ENCODE measurements at regions not wholly inside any gene's neighbourhood (a gene's known extent, or its start where the extent isn't known, plus 50 kb on each side); places are given as distances from the start of the nearest gene placed in this dataset.
"Not testable (repeated sequence)": the region's sequence is repeated elsewhere in the genome, so short reads cannot be mapped to it uniquely, and the experiment has no call there.

GRCh38 chr13:109403012-109403421 lies 383.4 kb downstream of the IRS2 start:
- DNase-seq (ENCODE audit: low spot score) = no peak
- Histone ChIP-seq H3K4me3 (no peak overlapping the region), H3K36me3 (no peaks in the 10 kb centered on the region), H3K27me3 (no peaks in the 10 kb centered on the region), H3K9me3 (no peaks in the 10 kb centered on the region), H3K4me1 (no peaks in the 10 kb centered on the region), H3K27ac (no peak overlapping the region)
- TF ChIP-seq CTCF (IDR thresholded peaks at IDR 0.05) = no peak

- no peak for DNase-seq (ENCODE audit: low spot score)
- H3K9me3 ChIP-seq = no peaks in the 10 kb centered on the region
- H3K36me3 ChIP-seq = no peaks in the 10 kb centered on the region
- no peak for TF ChIP-seq CTCF (IDR thresholded peaks at IDR 0.05)
- no peak overlapping the region for H3K4me3 ChIP-seq
- H3K4me1 ChIP-seq = no peaks in the 10 kb centered on the region
- H3K27me3 ChIP-seq = no peaks in the 10 kb centered on the region
- no peak overlapping the region for H3K27ac ChIP-seq
Observed at GRCh38 chr13:109401891-109402290, 384.5 kb downstream of the IRS2 start.

- no peak overlapping the region for H3K4me3 ChIP-seq
- no peak for DNase-seq (ENCODE audit: low spot score)
- TF ChIP-seq CTCF (IDR thresholded peaks at IDR 0.05) = no peak
- H3K9me3 ChIP-seq = no peaks in the 10 kb centered on the region
- H3K27me3 ChIP-seq = no peaks in the 10 kb centered on the region
- no peaks in the 10 kb centered on the region for H3K4me1 ChIP-seq
- H3K36me3 ChIP-seq = no peaks in the 10 kb centered on the region
- H3K27ac ChIP-seq = no peak overlapping the region
Observed at GRCh38 chr13:109401307-109401706, 385.1 kb downstream of the IRS2 start.

- Histone ChIP-seq H3K36me3 (no peaks in the 10 kb centered on the region), H3K27ac (no peak overlapping the region), H3K4me1 (no peaks in the 10 kb centered on the region), H3K9me3 (no peaks in the 10 kb centered on the region), H3K4me3 (no peak overlapping the region), H3K27me3 (no peaks in the 10 kb centered on the region)
- no peak for TF ChIP-seq CTCF (IDR thresholded peaks at IDR 0.05)
- no peak for DNase-seq (ENCODE audit: low spot score)
Observed at GRCh38 chr13:109400624-109401257, 385.6 kb downstream of the IRS2 start.

- no peaks in the 10 kb centered on the region for H3K4me1 ChIP-seq
- no peaks in the 10 kb centered on the region for H3K9me3 ChIP-seq
- H3K36me3 ChIP-seq = no peaks in the 10 kb centered on the region
- no peaks in the 10 kb centered on the region for H3K27me3 ChIP-seq
- DNase-seq (ENCODE audit: low spot score) = peak; percentile 65
- TF ChIP-seq CTCF (IDR thresholded peaks at IDR 0.05) = no peak
- no peak overlapping the region for H3K4me3 ChIP-seq
- H3K27ac ChIP-seq = no peak overlapping the region
Observed at GRCh38 chr13:109400209-109400608, 386.2 kb downstream of the IRS2 start.

GRCh38 chr13:109398071-109398470 lies 388.3 kb downstream of the IRS2 start:
- DNase-seq (ENCODE audit: low spot score); H3K4me1 ChIP-seq; H3K4me3 ChIP-seq; H3K27me3 ChIP-seq; H3K9me3 ChIP-seq; H3K27ac ChIP-seq; H3K36me3 ChIP-seq: not testable (repeated sequence)
